Stimulated activated CD4-positive, alpha-beta T cell treated with anti-CD3 and anti-CD28 coated beads, Interleukin-2, amount 100 ng/mL, for 4 hours (primary cell): ENCODE measurements at regions not wholly inside any gene's neighbourhood (a gene's known extent, or its start where the extent isn't known, plus 50 kb on each side); places are given as distances from the start of the nearest gene placed in this dataset.
"Not testable (repeated sequence)": the region's sequence is repeated elsewhere in the genome, so short reads cannot be mapped to it uniquely, and the experiment has no call there.

Experiments used
- DNase-seq: peaks from one replicate; pipeline ENCODE4 v3.0.0-alpha.2; 2020; ENCODE audit warnings: low read depth

DNA sequence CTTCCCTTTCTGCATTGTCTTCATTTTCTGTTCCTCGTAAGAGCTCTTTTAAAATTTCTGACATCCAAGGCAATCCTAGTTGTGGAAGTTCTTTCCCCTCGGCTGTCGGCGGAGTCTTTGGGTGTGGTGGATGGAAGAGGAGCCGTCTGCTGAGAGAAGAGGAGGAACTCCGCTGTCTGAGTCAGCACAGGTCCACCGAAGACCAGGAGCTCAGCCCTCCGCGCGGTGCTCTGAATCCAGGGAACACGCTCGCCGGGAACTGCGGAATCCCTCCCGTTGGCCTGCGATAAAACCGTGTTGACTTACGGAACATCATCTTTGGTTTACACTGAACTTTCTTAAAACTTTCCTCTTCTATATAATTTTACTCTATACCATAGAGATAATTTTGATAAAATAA lies 100.7 kb upstream of the IRX4 start:
- DNase-seq, result no peak

DNA sequence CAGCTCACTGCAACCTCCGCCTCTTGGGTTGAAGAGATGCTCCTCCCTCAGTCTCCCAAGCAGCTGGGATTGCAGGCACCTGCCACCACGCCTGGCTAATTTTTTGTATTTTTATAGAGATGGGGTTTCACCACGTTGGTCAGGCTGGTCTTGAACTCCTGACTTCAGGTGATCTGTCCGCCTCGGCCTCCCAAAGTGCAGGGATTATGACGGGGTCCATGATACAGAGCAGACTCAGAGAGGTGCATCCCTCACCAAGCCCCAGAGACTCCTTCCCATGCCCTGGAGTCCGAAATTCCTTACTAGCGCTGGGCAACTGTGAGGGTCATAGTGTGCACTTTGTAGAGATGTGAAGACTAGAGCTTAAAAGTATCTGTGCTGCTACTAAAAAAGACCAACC lies 99.8 kb upstream of the IRX4 start:
- not testable (repeated sequence) for DNase-seq

DNA sequence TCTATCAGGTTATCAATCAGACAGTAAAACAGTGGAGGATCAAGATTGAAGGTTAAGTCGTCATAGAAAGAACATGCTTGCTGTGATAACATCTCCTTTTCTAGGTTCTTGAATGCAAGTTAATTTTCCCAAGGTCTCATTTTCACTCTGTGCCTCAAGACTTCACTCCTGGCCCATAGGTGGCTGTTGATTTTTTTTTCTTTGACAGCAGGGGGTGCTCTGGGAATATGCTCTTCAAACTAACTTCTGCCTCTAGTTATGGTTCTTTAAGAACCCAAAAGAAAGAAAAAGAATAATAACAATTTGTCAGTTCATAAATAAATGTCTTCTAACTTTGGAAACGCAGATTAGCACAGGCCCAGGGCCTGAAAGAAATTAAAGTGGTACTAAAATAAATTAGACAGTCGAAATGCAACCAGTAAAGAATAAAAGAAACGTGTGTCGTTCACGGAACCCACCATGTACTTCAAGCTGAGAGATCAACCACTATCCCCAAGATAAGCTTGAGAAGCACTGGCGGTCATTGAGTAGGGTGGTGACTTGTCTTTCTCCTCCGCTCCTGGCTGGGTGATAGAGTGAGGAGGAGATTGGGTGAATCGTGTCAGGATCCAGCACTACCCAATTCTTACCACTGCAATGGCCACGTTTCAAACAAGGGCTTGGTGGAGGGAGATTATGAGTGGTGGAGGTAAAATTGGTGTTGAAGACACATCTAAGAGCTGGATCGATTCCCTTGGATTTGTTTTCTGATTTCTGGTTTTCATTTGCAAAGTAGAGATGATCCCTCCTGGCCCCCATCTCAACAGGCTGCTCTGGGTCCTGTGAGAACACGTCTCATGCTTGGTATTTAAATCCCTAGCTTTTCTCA lies 93.4 kb upstream of the IRX4 start:
- no peak for DNase-seq

DNA sequence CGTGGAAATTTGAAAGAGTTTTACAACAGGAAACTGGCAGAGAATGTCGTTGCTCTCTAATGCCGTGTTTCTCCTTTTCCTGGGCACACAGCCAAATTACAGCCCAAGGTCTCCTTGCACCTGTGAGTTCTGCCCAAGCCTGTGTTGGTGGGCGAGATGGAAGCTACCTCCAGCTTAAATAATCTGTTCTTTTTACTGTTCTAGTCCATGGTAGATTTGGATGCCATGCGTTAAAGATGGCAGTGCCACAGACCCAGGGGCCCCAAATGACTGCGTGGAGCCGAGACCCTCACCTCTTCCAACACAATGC lies 92.6 kb upstream of the IRX4 start:
- no peak for DNase-seq

DNA sequence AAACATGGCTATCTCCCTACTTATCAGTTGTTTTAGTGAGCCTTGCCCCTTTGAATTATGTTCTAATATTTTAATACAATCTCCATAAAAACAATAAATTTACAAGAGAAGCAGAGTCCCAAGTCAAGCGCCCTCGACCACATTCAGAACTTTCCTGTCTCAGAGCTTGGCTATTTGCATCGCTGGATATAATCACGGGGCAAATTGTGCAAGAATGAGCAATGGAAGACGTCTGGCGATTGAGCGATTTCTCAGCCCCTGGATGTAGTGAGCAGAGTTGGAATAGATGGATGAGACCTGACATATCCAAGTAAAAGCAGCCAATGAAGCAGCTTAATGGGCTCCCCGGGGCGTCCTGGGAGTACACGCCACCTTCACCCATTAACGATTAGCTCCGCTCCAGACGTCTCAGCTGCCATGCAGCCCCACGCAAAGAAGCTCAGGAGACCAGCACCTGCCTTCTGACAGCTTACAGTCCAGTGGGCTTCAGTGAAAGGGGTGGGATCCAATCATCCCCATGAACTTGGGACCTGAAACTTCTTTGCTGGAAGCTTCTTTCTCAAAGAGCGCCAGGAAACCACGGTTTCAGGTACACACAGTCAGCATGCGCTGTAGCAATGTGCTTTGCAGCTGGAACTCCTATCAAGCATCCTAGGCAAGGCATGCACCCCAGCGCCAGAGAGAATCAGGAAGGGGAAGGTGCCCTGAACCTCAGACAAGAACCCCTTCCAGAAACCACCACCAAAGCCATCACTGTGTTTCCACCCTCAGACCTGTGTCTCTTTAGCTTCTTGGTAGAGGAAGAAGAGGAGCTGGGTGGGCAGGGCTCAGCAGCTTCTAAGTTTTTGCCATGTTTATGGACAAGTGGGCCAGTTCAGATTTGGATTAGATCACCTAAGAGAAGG lies 92.0 kb upstream of the IRX4 start:
- no peak for DNase-seq

DNA sequence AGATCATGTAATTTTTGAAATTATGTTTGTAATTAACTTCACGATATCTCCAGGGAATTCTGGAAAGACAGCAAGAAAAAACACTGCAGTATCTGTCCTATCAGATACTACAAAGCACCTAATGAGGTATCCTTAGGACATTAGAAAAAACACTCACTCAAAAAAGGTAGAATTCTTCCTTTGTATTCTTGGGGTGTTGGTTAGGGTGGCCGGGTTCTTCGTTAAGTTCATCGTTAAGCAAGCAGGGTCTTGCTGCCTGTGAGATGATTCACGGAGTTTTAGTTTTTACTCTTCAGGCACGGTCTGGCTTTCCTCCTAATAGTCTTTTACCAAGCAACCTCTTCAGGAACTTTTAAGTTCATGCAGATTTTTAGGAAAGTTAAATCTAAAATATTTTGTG lies 91.4 kb upstream of the IRX4 start:
- DNase-seq, result no peak

DNA sequence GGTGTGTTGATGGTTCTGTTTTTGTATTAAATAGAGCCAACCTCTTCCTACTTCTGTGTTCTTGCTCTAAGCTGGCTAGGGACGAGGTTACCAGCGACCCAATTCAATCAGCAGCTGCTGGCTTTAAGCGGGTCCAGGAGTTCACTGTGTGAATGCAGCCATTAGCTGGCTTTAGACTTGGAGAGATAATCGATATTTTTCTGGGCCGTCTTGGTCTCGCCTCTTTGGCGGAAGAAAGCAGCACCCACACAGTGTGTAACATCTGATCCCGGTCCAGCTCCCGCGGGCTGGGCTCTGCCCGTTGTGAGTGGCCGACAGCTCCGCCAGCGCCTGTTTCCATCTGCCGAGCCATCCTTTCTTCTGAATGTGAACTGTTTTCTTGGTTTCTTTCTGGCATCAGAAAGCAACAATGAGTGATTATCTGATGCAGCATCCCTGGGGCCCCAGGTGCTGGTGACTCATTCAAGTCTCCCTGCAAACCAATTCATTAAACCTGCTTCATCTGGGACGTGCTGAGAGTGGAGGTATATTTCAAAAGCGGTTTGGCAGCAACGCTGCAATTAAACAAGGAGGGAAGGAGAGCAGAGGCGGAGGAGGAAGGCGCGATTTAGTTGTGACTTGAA lies 90.8 kb upstream of the IRX4 start:
- DNase-seq, result no peak

DNA sequence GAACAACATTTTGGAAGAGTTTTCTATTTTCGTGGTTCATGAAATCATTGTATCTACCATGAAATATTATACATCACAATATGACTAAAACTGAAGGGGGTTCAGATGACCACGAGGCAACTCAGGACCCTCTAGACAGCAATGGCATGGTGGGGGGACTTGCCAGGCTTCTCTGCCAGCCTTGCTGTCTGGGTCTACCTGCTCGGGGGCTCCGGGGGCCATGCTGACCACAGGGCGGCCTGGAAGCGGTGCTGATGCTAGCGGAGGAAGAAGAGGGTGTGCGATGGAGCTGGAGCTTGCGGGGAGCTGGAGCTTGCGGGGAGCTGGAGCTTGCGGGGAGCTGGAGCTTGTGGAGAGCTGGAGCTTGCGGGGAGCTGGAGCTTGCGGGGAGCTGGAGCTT lies 89.2 kb upstream of the IRX4 start:
- DNase-seq, result no peak

DNA sequence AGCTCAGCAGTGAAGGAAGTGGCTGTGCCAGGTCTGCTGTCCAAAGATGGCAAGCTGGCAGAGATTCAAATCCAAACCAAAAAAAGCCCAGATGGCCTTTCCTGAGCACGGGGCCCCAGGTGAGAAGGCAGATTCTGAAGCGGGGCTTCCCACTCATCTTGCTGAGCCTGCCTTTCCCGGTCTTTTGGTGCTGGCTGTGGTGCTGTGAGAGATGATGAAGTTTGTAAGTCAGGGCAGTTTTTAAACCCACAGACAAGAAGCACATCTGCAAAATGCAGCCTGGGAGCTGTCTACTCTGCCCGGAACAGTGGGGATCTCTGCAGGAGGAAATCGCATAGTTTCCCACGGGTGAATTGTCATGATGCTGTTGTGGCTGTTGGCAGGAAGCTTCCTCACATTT lies 85.0 kb upstream of the IRX4 start:
- no peak for DNase-seq

DNA sequence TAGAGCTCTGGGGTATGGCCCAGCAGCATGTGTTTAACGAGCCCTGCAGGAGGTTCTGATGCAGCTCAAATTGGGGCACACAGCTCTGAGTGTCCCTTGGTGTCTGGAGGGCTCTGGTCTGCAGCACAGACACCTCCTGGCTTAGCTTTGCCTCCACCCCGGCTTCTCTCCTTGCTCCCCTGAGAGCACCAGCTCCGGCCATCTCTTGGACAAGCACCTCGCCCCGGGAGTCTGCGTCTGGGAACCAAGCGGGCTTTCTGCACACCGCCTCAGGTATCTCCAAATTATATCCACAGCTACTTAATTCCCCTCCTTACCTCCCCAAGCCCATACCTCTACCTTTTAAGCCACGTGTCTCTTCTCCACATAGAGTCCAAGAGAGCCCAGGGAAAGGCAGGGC lies 83.7 kb upstream of the IRX4 start:
- no peak for DNase-seq

DNA sequence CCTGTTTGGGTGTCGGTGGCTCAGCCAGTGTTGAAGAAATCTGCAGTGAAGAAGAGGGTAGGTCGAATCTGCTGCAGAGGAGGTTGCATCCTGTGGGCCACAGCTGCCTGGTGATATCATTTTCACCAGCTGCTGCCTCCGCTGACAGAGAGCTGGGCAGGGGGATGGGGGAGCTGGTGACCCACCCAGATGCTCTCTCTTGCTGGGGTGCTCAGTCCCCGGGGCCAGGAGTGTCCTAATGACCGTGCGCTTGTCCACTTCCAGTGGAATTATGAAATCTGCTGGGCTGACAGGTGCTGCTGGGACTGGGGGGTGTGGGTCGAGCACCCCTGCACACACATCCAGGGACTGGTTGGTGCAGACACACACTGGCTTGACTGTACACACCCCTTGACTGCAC lies 83.2 kb upstream of the IRX4 start:
- no peak for DNase-seq

DNA sequence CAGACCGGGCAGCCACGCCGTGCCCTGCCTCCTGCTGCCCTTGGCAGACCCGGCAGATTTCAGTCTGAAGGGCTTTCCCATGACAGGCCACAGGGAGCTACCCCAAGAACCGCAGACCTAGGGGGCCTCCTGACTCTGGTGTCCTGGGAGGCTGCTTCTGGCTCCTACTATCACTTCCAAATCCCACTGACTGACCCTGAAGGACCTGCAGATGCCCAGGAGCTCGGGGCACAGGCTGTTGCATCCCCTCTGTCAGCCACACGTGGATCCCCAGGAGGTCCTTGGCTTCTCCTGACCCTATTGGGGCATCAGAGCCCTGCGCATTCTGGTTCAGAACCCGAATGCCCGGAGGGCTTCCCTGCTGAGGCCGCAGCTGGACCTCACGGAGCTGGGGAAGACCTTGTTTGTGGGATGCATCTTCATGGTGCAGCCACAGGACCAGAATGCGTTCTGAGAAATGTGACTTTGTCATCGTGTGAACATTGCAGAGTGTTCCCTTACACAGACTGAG lies 81.3 kb upstream of the IRX4 start:
- DNase-seq, result no peak

DNA sequence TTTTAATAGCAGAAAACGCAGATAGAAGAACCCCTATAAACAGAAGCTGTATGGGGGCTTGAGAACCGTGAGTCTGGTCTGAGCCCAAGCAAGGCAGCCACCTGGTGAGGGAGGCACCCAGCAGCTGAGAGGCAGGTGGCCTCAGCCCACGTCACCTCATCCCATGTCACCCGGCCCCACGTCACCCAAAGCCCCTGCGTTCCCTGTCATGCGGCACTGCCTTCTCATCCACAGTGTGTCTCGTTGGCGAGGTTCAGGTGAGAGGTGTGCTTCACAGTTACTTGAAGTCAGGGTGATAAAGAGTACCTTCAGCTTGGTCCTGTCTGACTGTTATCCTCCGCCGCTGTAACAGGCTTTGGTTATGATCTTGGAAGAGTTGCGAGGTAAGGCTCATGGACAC lies 80.6 kb upstream of the IRX4 start:
- DNase-seq, result no peak

DNA sequence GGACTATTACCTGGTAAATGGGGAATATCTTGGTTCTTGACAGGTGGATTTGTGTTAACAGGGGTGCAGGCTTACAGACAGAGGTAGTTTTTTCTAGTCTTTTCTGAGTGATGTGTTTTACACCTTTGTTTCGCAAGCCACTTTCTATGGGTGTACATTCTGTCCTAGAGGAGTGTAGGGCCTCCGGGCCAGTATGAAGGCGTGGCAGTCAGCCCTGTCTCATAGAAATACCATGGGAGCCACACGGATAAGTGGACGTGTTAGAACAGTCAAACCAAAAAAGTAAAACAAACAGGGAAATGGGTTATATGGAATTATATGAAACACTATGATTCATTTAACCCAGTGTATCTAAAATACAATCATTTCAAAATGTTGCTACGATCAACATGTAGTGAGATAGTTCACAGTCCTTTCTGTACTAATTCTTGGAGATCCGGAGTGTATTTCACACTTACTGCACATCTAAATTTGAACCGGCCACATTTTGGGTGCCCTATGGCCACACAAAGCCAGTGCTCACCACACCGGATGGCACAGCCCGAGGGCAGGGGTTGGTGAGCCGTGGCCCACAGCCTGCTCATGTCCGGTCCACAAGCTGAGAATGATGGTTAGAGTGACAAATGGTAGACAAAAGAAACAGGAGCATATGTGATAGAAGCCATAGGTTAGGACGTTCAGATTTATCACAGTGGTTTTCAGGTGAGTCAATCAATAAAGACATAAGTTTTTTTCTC lies 80.1 kb upstream of the IRX4 start:
- no peak for DNase-seq

DNA sequence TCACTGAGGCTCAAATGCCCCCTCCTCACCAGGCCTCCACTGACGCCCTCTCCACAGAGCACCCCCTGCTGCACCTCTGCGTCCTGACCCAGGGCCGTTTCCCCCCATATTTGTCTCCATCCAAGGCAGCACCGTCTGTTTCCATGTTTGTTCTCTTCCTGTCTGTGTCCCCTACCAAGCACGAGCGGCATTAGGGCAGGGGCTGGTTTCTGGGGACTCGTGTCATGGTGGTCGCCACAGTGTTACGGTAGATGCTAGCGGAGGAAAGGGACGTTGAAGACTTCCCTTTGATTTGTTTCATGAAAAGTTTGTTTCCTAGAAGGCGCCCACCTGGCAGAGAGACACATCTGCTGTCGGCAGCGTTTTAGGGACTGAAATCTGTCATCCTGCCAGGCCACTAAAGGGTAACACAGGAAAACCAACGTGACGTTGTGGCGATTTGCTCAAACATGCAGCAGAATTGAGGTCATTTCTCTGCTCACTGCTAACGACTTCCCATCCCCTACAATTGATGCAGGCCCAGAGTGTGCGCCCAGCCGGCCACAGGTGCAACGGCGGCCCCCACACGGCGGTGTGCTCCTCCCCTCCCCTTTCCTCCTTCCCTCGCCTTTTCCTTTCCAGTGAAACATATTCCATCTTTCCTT lies 79.3 kb upstream of the IRX4 start:
- no peak for DNase-seq

DNA sequence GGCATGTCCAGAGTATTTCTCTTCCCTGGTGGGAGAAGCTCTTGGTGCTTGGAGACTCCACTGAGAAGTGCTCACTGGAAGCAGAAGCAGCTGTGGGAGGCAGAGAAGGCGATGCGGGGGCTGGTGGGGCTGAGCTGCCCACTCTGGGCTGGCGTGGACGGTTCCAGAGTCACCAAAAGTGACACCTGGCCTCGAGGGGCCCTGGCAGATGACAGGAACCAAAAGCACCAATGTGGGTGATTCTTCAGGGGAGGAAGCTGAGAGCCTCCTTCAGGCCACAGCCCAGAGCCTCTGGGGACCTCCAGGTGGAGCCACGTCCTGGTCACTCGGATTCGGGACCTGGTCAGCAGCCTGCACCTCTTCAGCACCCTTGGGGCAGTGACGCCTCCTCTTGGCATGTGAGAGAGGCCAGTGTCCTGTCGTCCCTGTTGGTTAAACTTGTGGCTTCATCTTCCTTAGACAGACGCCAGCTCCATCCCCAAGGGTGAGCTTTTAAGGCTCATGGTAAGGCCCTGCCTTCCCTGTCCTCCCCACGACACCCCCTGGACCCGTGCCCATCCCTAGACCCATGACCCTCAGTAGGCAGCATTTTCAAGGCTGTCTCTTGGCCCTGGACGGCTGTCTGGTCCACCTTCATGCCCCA lies 78.7 kb upstream of the IRX4 start:
- DNase-seq, result no peak

DNA sequence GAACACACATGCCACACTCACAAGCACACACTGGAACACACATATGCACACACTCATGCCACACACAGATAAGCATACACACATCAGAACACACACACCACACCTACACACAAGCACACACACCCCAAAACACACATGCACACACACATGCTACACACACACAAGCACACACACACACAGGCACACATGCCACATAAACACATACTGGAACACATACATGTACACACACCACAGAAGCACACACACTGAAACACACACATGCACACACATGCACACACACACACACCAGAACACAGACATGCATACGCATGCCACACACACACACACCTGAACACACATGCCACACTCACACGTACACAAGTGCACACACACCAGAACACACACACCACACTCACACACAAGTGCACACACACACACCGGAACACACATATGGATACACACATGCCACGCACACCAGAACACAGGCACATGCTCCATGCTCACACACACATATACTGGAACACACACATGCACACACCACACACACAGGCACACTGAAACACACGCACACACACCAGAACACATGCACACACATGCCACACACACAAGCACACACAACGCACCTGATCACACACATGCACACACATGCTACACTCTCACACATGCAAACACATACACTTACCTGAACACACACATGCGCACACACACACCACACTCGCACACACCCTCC lies 78.0 kb upstream of the IRX4 start:
- no peak for DNase-seq

DNA sequence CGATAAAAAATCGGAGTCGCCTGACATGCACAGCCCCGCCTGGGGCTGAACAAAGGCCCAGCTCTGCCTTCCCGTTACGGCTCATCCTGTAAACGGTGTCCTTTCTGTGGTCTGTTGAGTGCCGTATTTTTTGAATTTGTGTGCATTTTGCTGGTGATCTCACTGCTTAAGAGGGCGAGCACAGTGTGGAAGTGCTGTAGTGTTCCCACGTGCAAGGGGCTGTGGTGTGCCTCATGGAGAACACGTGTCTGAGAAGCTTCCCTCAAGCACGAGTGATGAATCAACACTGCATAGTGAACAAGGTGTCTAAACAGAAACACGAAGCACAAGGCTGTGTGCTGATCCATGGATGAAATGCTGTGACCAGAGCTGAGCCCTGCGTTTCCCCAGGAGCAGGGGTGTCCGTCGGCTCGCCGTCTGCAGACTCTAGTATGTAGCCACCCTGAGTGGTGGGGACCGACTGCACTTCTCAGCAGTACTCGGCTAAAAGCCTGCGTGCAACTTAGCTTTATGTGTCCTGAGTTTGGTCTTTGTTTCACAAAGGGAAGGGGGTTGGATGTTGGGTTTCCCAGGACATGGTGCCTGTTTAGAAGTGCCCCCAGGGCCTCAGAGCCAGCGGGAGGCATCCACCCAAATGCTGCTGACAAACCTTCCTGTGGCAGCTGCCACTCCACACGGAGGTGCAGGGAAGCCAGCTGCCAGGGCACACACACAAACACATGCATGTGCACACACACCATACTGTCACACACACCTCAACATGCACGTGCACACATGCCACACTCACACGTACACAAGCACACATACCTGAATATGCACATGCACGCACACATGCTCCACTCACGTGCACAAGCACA lies 77.2 kb upstream of the IRX4 start:
- DNase-seq, result no peak

DNA sequence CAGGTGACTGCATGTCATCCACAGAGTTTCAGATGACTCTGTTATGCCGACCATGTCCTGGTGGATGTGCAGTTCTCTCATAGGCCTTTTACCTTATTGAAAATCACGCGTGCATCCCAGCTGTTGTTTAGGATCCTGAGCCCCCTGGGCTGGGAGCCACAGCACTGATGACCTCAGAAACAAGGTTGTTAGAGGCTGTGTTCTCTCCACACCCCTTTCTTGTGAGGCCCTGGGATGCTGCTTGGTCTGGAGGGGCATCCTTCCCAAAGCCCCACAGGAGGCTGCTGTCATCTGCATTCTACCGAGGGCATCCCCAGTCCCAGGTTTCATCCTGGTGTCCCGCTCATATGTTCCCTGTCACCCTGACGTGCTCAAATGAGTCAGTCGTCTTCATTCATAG lies 76.5 kb upstream of the IRX4 start:
- no peak for DNase-seq
